Ecto neural progenitor cell (in vitro differentiated cells): ENCODE measurements at regions not wholly inside any gene's neighbourhood (a gene's known extent, or its start where the extent isn't known, plus 50 kb on each side); places are given as distances from the start of the nearest gene placed in this dataset.
"Not testable (repeated sequence)": the region's sequence is repeated elsewhere in the genome, so short reads cannot be mapped to it uniquely, and the experiment has no call there.

Experiments
- DNase-seq: peaks from one replicate; pipeline ENCODE4 v3.0.0-alpha.2; 2018; ENCODE audit warnings: low spot score

- no peak for DNase-seq
These were observed 99.4 kb upstream of the UBE2E2 start for GRCh38 chr3:23103764-23104163.

GRCh38 chr3:23105048-23105447 lies 98.1 kb upstream of the UBE2E2 start:
- no peak for DNase-seq

- DNase-seq = peak; percentile 69
These were observed 96.5 kb upstream of the UBE2E2 start for GRCh38 chr3:23106666-23107065.

- no peak for DNase-seq
These were observed 95.9 kb upstream of the UBE2E2 start for GRCh38 chr3:23107221-23107620.

GRCh38 chr3:23108451-23109057 lies 94.6 kb upstream of the UBE2E2 start:
- no peak for DNase-seq

GRCh38 chr3:23111286-23111685 lies 91.8 kb upstream of the UBE2E2 start:
- DNase-seq = no peak

- no peak for DNase-seq
These were observed 91.3 kb upstream of the UBE2E2 start for GRCh38 chr3:23111797-23112196.

GRCh38 chr3:23112491-23112890 lies 90.6 kb upstream of the UBE2E2 start:
- DNase-seq = no peak

- DNase-seq = no peak
These were observed 89.5 kb upstream of the UBE2E2 start for GRCh38 chr3:23113455-23114171.

GRCh38 chr3:23114432-23114831 lies 88.7 kb upstream of the UBE2E2 start:
- no peak for DNase-seq

- DNase-seq = no peak
These were observed 87.8 kb upstream of the UBE2E2 start for GRCh38 chr3:23115171-23115877.

- no peak for DNase-seq
These were observed 86.9 kb upstream of the UBE2E2 start for GRCh38 chr3:23116081-23116837.

- DNase-seq = no peak
These were observed 85.3 kb upstream of the UBE2E2 start for GRCh38 chr3:23117856-23118255.

GRCh38 chr3:23127196-23127595 lies 75.9 kb upstream of the UBE2E2 start:
- DNase-seq = no peak

GRCh38 chr3:23128655-23129054 lies 74.5 kb upstream of the UBE2E2 start:
- DNase-seq = no peak

- no peak for DNase-seq
These were observed 74.0 kb upstream of the UBE2E2 start for GRCh38 chr3:23129117-23129516.

- no peak for DNase-seq
These were observed 73.3 kb upstream of the UBE2E2 start for GRCh38 chr3:23129817-23130216.

GRCh38 chr3:23130406-23130805 lies 72.7 kb upstream of the UBE2E2 start:
- DNase-seq = no peak

- no peak for DNase-seq
These were observed 67.9 kb upstream of the UBE2E2 start for GRCh38 chr3:23135026-23135785.

- no peak for DNase-seq
These were observed 67.1 kb upstream of the UBE2E2 start for GRCh38 chr3:23136054-23136453.

GRCh38 chr3:23144051-23144450 lies 59.1 kb upstream of the UBE2E2 start:
- not testable (repeated sequence) for DNase-seq

GRCh38 chr3:23146163-23146562 lies 57.0 kb upstream of the UBE2E2 start:
- DNase-seq = no peak
